AG10803 (cell line): ENCODE measurements at regions not wholly inside any gene's neighbourhood (a gene's known extent, or its start where the extent isn't known, plus 50 kb on each side); places are given as distances from the start of the nearest gene placed in this dataset.

Experiments
- DNase-seq: peaks from one replicate; pipeline ENCODE4 v3.0.0; 2010; ENCODE audit warnings: low read depth
- H3K4me3 ChIP-seq: 2 replicates; pipeline ENCODE4 v1.5.1; 2011; ENCODE audit warnings: mild to moderate bottlenecking, low read length, control low read depth
- CTCF ChIP-seq: conservative IDR thresholded peaks from 2 replicates; pipeline ENCODE4 v1.5.1; 2011; ENCODE audit warnings: mild to moderate bottlenecking, low read length, control low read depth, inconsistent platforms

DNA sequence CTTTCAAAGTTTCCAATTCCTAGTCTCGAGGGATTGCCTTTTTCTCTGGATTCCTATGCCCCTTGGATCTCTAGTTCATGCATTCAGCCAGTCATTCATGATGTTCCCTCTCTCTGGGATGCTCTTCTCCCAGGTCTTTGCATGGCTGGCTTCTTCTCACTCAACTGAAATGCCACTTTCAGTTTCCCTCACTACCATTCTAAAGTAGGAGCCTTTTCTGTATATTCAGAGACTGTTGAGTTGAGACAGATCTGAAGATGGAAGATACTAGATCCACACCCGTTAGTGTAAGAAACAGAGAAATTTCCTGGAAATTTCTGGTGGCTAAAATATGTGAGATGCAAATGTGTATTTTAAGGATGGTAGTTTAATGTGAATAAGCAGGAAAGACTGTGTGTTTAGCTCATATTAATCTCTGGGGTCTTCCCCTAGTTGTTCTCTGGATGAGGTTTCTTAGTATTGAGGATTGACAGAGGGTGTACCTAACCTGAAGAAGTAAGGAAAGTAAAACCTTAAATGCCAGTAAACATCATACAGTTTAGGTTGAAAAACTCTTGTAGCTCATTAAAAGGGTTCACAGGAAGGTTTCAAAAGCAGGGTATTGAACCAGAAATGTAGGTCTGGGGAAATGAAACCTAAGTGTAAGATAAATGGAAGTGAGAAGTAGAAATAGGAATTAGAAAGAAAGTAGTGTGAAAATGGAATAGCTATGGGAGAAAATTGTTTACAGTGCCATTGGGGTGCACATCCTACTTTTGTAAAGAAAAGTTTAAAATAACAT is 331.3 kb downstream of the NDFIP2 start:
- no peak overlapping the region for H3K4me3 ChIP-seq
- no peak for DNase-seq
- TF ChIP-seq CTCF, result no peak

DNA sequence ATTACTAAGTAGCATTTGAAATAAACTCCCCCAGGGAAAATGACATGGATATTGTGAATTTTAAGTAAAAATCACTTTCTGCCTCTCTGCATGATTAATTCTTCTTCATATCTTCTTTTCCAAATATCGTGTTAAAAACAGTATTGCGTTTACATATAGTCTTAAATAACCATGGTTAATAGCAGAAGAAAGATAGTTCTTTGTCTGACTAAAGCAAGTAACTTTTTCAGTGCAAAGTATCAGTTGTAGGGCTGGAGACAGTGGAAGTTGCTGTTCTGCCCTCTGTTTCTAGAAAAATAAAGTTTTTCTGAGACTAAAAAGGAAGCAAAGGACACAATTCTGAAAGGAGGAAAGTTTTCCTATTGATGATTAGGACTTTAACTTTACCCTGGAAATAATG is 330.2 kb downstream of the NDFIP2 start:
- no peak overlapping the region for H3K4me3 ChIP-seq
- TF ChIP-seq CTCF, result no peak

DNA sequence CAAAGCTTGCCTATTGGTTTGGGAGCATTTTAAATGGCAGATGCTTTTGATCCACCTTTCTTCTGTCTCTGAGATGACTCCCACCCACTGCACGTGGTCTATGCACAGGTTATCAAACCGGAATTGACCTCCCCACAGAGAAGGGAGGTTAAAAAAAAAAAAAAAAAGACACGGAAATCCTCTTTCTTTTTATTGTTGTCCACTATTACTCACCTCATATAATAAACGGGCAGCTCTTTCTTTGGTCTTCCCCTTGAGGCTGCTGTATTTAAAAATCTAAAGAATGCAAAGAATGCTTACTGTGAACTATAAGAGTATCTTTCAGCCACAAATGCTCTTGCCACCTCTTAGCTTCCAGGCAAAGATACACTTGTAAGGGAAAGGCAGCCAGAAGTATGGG is 329.7 kb downstream of the NDFIP2 start:
- no peak overlapping the region for H3K4me3 ChIP-seq
- no peak for TF ChIP-seq CTCF
- peak; percentile 71 for DNase-seq

More for the DNA sequence above, 330.2 kb downstream of the NDFIP2 start:
- no peak for DNase-seq

- TF ChIP-seq CTCF, result no peak
- H3K4me3 ChIP-seq, result no peak overlapping the region
- no peak for DNase-seq
These were observed 329.1 kb downstream of the NDFIP2 start for GRCh38 chr13:79810018-79810417.

DNA sequence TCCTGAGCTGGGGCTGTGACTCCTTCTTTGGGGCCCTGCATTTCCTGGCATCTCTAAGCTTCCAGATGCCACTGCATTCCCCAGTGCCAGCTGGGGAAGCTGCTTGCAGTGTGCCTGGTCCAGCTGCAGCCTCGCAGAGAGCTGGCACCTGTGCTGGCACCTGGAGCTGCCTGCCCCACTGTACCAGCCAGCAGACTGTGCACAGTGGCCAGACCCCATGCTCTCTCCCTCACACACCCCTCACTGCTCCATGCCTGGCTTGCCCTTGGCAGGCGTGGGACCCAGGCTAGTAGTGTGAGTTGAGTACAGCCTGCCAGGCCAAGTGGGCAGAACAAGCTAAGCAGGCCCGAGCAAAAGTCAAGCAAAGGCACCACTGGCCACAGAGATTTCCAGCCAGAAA is 327.5 kb downstream of the NDFIP2 start:
- TF ChIP-seq CTCF, result no peak
- no peak for DNase-seq
- H3K4me3 ChIP-seq, result no peak overlapping the region

- no peak for DNase-seq
- H3K4me3 ChIP-seq, result no peak overlapping the region
- no peak for TF ChIP-seq CTCF
These were observed 326.6 kb downstream of the NDFIP2 start for GRCh38 chr13:79807554-79807953.

- no peak for DNase-seq
- no peak overlapping the region for H3K4me3 ChIP-seq
- TF ChIP-seq CTCF, result no peak
These were observed 325.9 kb downstream of the NDFIP2 start for GRCh38 chr13:79806821-79807220.
